GM18909 (cell line): ENCODE measurements at regions not wholly inside any gene's neighbourhood (a gene's known extent, or its start where the extent isn't known, plus 50 kb on each side); places are given as distances from the start of the nearest gene placed in this dataset.
A peak's percentile ranks its signal among the peaks of the same experiment; 100 is the strongest.
"Not testable (repeated sequence)": the region's sequence is repeated elsewhere in the genome, so short reads cannot be mapped to it uniquely, and the experiment has no call there.

ENCODE experiments used
- ATAC-seq: cut with Tn5 transposase; IDR thresholded peaks from one replicate; pipeline ENCODE4 v1.9.1; 2021; ENCODE audit warnings: mild to moderate bottlenecking; ENCODE audit not compliant: unreplicated experiment, poor library complexity

GRCh38 chr6:128739112-128739511 lies 143.8 kb upstream of the LAMA2 start:
- no peak for ATAC-seq

- ATAC-seq, result peak; percentile 73
These were observed 144.8 kb upstream of the LAMA2 start for GRCh38 chr6:128738112-128738511.

- ATAC-seq, result no peak
These were observed 146.2 kb upstream of the LAMA2 start for GRCh38 chr6:128736780-128737179.

- ATAC-seq, result peak; percentile 68
These were observed 151.4 kb upstream of the LAMA2 start for GRCh38 chr6:128731249-128732165.

- ATAC-seq, result no peak
These were observed 155.4 kb upstream of the LAMA2 start for GRCh38 chr6:128727500-128727899.

- ATAC-seq, result no peak
These were observed 157.4 kb upstream of the LAMA2 start for GRCh38 chr6:128725271-128726233.

- ATAC-seq, result no peak
These were observed 158.2 kb upstream of the LAMA2 start for GRCh38 chr6:128724738-128725137.

GRCh38 chr6:128723667-128724066 lies 159.3 kb upstream of the LAMA2 start:
- ATAC-seq, result no peak

- ATAC-seq, result no peak
These were observed 162.0 kb upstream of the LAMA2 start for GRCh38 chr6:128720891-128721290.

- no peak for ATAC-seq
These were observed 163.2 kb upstream of the LAMA2 start for GRCh38 chr6:128719786-128720185.

- no peak for ATAC-seq
These were observed 169.5 kb upstream of the LAMA2 start for GRCh38 chr6:128713461-128713860.

- no peak for ATAC-seq
These were observed 170.0 kb upstream of the LAMA2 start for GRCh38 chr6:128712898-128713297.

GRCh38 chr6:128711149-128711548 lies 171.8 kb upstream of the LAMA2 start:
- ATAC-seq, result no peak

GRCh38 chr6:128710315-128710714 lies 172.6 kb upstream of the LAMA2 start:
- no peak for ATAC-seq

- ATAC-seq, result no peak
These were observed 178.3 kb upstream of the LAMA2 start for GRCh38 chr6:128704601-128705000.

GRCh38 chr6:128703794-128704193 lies 179.1 kb upstream of the LAMA2 start:
- not testable (repeated sequence) for ATAC-seq

GRCh38 chr6:128696691-128697689 lies 176.6 kb upstream of the PTPRK start:
- ATAC-seq, result no peak

- peak; percentile 99 for ATAC-seq
These were observed 174.1 kb upstream of the PTPRK start for GRCh38 chr6:128694303-128695009.

GRCh38 chr6:128690063-128690462 lies 169.7 kb upstream of the PTPRK start:
- no peak for ATAC-seq
